GM23248 (cell line): ENCODE measurements at regions not wholly inside any gene's neighbourhood (a gene's known extent, or its start where the extent isn't known, plus 50 kb on each side); places are given as distances from the start of the nearest gene placed in this dataset.
A peak's percentile ranks its signal among the peaks of the same experiment; 100 is the strongest.

ENCODE experiments used
- DNase-seq: peaks from one replicate; pipeline ENCODE4 v3.0.0-alpha.2; 2015
- H2AFZ ChIP-seq: fragments of 200-600 bp; sonication (generic); 2 replicates; pipeline ENCODE4 v1.6.1; 2016; ENCODE audit warnings: antibody characterized with exemption
- H3F3A ChIP-seq: fragments of 200-600 bp; sonication (generic); 2 replicates; pipeline ENCODE4 v1.6.1; 2016; ENCODE audit warnings: mild to moderate bottlenecking, antibody characterized with exemption, mixed run types; ENCODE audit not compliant: insufficient read depth
- H3K27ac ChIP-seq: fragments of 200-600 bp; sonication (generic); 2 replicates; pipeline ENCODE4 v1.5.1; 2016; ENCODE audit warnings: mild to moderate bottlenecking
- H3K27me3 ChIP-seq: fragments of 200-600 bp; sonication (generic); replicated peaks from 2 replicates; pipeline ENCODE4 v1.6.1; 2016; ENCODE audit warnings: mild to moderate bottlenecking; ENCODE audit not compliant: insufficient read depth
- H3K36me3 ChIP-seq: fragments of 200-600 bp; sonication (generic); 2 replicates; pipeline ENCODE4 v1.6.1; 2016; ENCODE audit warnings: low read depth, mild to moderate bottlenecking
- H3K4me1 ChIP-seq: fragments of 200-600 bp; sonication (generic); 2 replicates; pipeline ENCODE4 v1.6.1; 2016; ENCODE audit warnings: mild to moderate bottlenecking; ENCODE audit not compliant: insufficient read depth
- H3K4me2 ChIP-seq: fragments of 200-600 bp; sonication (generic); one replicate; pipeline ENCODE4 v1.6.1; 2016; ENCODE audit warnings: mild to moderate bottlenecking; ENCODE audit not compliant: unreplicated experiment
- H3K4me3 ChIP-seq: fragments of 200-600 bp; sonication (generic); 2 replicates; pipeline ENCODE4 v1.5.1; 2016; ENCODE audit warnings: mild to moderate bottlenecking
- H3K79me2 ChIP-seq: fragments of 200-600 bp; sonication (generic); 2 replicates; pipeline ENCODE4 v1.6.1; 2016; ENCODE audit warnings: mild to moderate bottlenecking; ENCODE audit not compliant: insufficient read depth
- H3K9ac ChIP-seq: fragments of 200-600 bp; sonication (generic); 2 replicates; pipeline ENCODE4 v1.6.1; 2016; ENCODE audit warnings: mild to moderate bottlenecking
- H3K9me2 ChIP-seq: fragments of 200-600 bp; sonication (generic); 2 replicates; pipeline ENCODE4 v1.6.1; 2016; ENCODE audit warnings: mixed run types, mild to moderate bottlenecking, moderate library complexity; ENCODE audit not compliant: insufficient read depth
- H3K9me3 ChIP-seq: fragments of 200-600 bp; sonication (generic); one replicate; pipeline ENCODE4 v1.6.1; 2017; ENCODE audit warnings: low read depth
- H4K20me1 ChIP-seq: fragments of 200-600 bp; sonication (generic); 2 replicates; pipeline ENCODE4 v1.6.0; 2016; ENCODE audit not compliant: insufficient read depth
- EZH2 ChIP-seq: fragments of 200-600 bp; sonication (generic); IDR thresholded peaks from 2 replicates; pipeline ENCODE4 v1.6.1; 2018; ENCODE audit warnings: antibody characterized with exemption, mild to moderate bottlenecking; ENCODE audit not compliant: insufficient read depth, poor library complexity, severe bottlenecking
- EZH2phosphoT487 ChIP-seq: fragments of 200-600 bp; sonication (generic); IDR thresholded peaks from 2 replicates; pipeline ENCODE4 v1.6.1; 2018; ENCODE audit warnings: antibody characterized with exemption, moderate library complexity, mild to moderate bottlenecking, low read depth; ENCODE audit not compliant: insufficient read depth
- WGBS, 2 experiments: methylation state at CpG; one replicate each; pipeline ENCODE4 v1.1.6; 2015 to 2017; ENCODE audit warnings: low lambda C conversion rate in 2 of 2, low coverage in 1 of 2; ENCODE audit errors: missing lambda C conversion rate in 2 of 2; 5-methylcytosine and 5-hydroxymethylcytosine counted together
- in situ Hi-C: fragments of 300-500 bp; cut with MboI; formaldehyde crosslinking; loops from 2 replicates; pipeline ENCODE4 v1.15.0; 2020

DNA sequence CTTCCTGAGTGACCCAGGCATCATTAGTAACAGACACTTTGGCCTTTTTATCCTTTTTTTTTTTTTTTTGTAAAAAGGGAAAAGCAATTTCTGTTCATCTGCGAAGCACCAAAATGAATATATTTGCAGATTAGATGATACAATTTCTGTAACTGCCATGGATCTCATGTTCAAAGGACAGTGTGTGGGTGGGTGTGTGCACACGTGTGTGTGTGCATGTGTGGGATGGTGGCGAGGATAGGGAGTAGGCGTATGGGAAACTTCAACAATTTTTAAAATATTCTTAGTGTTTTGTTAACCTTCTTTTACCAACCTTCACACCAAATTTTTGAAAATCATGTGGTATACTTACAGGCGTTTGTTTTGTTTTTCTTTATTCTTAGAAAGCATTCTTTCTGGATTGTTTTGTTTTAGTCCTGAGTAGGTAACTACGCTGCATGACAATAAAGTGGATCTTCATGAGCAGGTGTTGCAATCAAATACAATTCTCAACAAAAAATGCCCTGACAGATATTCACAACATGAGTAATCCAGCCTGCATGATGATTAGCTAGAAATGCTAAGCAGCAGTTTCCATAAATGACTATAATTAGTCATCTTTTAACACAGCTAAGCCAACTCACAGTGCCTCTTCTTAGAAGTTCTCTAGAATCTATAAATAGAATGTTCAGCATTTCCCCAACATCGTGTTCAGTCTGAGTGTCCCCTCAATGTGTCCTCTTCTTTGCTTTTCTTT is 53.5 kb upstream of the RMDN2 start:
- 39 to 41% methylated on average over 7 of the region's 7 CpGs for WGBS, 2 experiments
- Histone ChIP-seq H3K9me2 (no peaks in the 10 kb centered on the region), H3K4me3 (peak overlapping the region; percentile 37), H3K27ac (peak overlapping the region; percentile 79), H3K9me3 (no peaks in the 10 kb centered on the region), H3K4me2 (peak overlapping the region; percentile 81), H3K36me3 (no peaks in the 10 kb centered on the region), H3K27me3 (no peaks in the 10 kb centered on the region), H2AFZ (no peak overlapping the region), H3F3A (peaks cover 17% of the 10 kb centered on the region), H4K20me1 (no peaks in the 10 kb centered on the region), H3K4me1 (peaks cover 32% of the 10 kb centered on the region), H3K9ac (peak overlapping the region; percentile 60), H3K79me2 (no peaks in the 10 kb centered on the region)
- DNase-seq, result peak; percentile 97
- TF ChIP-seq EZH2phosphoT487 (no peak), EZH2 (no peak)
- in situ Hi-C loops, result no loop called here

DNA sequence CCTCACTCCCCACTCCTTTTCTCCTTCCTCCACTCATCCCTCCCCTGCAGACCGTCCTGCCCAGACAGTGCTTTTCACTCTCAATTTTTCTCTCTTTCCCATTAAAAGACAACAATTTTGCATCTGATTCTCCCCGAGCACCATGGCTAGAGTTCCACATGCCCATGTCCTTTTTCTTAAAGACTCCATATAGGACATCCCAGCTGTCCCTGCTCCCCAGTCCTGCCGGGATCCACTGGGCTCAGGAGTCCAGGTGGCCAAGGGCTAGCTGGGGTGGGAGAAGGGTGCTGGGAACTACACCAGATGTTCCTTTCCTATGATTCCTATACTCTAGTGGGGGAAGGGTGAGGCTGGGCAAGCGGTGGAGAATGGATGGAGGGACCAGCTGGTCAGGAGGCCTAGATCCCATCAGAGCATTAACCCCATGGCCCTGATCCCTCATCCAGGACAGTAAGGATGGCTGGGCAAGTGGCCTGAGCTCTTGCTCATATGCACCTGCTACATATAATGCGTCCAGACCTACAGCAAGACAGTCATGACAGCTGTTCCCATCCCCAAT is 52.8 kb upstream of the RMDN2 start:
- peak overlapping the region; percentile 60 for H3K9ac ChIP-seq
- peaks cover 37% of the 10 kb centered on the region for H3K4me1 ChIP-seq
- TF ChIP-seq EZH2phosphoT487 (no peak), EZH2 (no peak)
- H3K27ac ChIP-seq, result peak overlapping the region; percentile 79
- no peaks in the 10 kb centered on the region for H4K20me1 ChIP-seq
- no peaks in the 10 kb centered on the region for H3K79me2 ChIP-seq
- no peak overlapping the region for H2AFZ ChIP-seq
- H3K9me3 ChIP-seq, result no peaks in the 10 kb centered on the region
- 77 to 80% methylated on average over 5 of the region's 5 CpGs for WGBS, 2 experiments
- no peaks in the 10 kb centered on the region for H3K9me2 ChIP-seq
- H3K36me3 ChIP-seq, result no peaks in the 10 kb centered on the region
- DNase-seq, result no peak
- H3K27me3 ChIP-seq, result no peaks in the 10 kb centered on the region
- in situ Hi-C loops, result no loop called here
- peaks cover 17% of the 10 kb centered on the region for H3F3A ChIP-seq
- peak overlapping the region; percentile 81 for H3K4me2 ChIP-seq
- peak overlapping the region; percentile 37 for H3K4me3 ChIP-seq

DNA sequence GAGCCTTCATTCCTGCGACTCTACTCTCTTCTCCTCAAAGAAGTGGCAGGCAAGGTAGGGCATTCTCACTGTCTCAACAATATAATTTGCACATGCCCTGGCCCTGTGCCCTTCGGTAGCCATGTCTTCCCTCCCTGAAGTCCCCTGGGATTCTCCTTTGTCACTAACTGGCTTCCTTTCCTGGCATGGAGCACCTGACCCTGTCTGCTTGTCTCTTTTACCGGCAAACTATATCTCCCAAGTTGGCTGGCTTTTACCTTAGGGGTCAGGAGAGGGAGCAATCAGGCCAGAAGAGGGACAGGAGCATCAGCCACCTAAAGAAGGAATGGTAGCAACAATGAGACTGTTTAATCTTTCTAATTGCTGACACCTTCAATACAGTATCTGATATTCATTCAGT is 51.9 kb upstream of the RMDN2 start:
- H3K9me2 ChIP-seq, result no peaks in the 10 kb centered on the region
- H3K4me1 ChIP-seq, result peaks cover 38% of the 10 kb centered on the region
- H2AFZ ChIP-seq, result no peak overlapping the region
- WGBS, 2 experiments, result 75 to 89% methylated on average over 3 of the region's 3 CpGs
- H3K79me2 ChIP-seq, result no peaks in the 10 kb centered on the region
- H4K20me1 ChIP-seq, result no peaks in the 10 kb centered on the region
- peaks cover 17% of the 10 kb centered on the region for H3F3A ChIP-seq
- no peak overlapping the region for H3K4me2 ChIP-seq
- H3K9me3 ChIP-seq, result no peaks in the 10 kb centered on the region
- in situ Hi-C loops, result no loop called here
- TF ChIP-seq EZH2, result no peak
- TF ChIP-seq EZH2phosphoT487, result no peak
- H3K27ac ChIP-seq, result no peak overlapping the region
- H3K9ac ChIP-seq, result no peak overlapping the region
- H3K27me3 ChIP-seq, result no peaks in the 10 kb centered on the region
- DNase-seq, result no peak
- H3K36me3 ChIP-seq, result no peaks in the 10 kb centered on the region
- H3K4me3 ChIP-seq, result no peak overlapping the region

DNA sequence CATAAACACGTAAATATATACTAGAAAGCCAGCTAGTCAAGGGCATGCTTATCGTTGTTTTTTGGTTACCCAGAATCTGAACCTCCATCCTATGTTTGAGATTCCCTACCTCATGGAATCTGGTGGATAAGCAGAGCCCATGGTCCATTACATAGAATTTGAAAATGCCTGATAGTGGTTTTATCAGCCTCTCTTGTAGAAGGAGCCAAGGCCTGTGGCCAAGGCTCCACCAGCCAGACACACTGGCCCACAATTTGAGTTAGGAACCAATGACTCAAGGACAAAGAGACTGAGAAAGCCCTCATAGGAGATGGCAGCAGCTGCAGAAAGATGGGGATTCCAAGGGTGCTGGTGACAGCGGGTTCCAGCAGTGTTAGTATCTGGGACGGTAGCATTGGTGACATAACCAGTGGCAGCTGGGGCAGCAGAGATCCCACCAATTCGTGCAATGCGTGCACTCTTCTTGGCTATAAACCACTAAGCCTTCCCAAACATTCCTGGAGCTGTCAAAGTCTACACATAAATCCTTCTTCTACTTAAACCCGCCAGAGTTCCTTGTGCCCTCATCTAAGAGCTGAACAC is 51.2 kb upstream of the RMDN2 start:
- H2AFZ ChIP-seq, result no peak overlapping the region
- H4K20me1 ChIP-seq, result no peaks in the 10 kb centered on the region
- in situ Hi-C loops, result no loop called here
- DNase-seq, result no peak
- no peaks in the 10 kb centered on the region for H3K9me2 ChIP-seq
- no peaks in the 10 kb centered on the region for H3K79me2 ChIP-seq
- H3K4me1 ChIP-seq, result peaks cover 38% of the 10 kb centered on the region
- peaks cover 17% of the 10 kb centered on the region for H3F3A ChIP-seq
- no peak overlapping the region for H3K27ac ChIP-seq
- H3K9me3 ChIP-seq, result no peaks in the 10 kb centered on the region
- H3K4me3 ChIP-seq, result no peak overlapping the region
- no peaks in the 10 kb centered on the region for H3K36me3 ChIP-seq
- H3K4me2 ChIP-seq, result no peak overlapping the region
- H3K9ac ChIP-seq, result no peak overlapping the region
- TF ChIP-seq EZH2phosphoT487, result no peak
- TF ChIP-seq EZH2, result no peak
- 91 to 92% methylated on average over 7 of the region's 7 CpGs for WGBS, 2 experiments
- H3K27me3 ChIP-seq, result no peaks in the 10 kb centered on the region
